ENCODE measurements at regions not wholly inside any gene's neighbourhood (a gene's known extent, or its start where the extent isn't known, plus 50 kb on each side); places are given as distances from the start of the nearest gene placed in this dataset.
"Not testable (repeated sequence)": the region's sequence is repeated elsewhere in the genome, so short reads cannot be mapped to it uniquely, and the experiment has no call there.

GRCh38 chr4:103499094-103499493 is 220.7 kb downstream of the TACR3 start:
- peak; percentile 7 for DNase-seq (ENCODE audit: low spot score)

- DNase-seq (ENCODE audit: low spot score) = peak; percentile 73
Measured at GRCh38 chr4:103498161-103499070, 221.4 kb downstream of the TACR3 start.

GRCh38 chr4:103497692-103498091 is 222.1 kb downstream of the TACR3 start:
- no peak for DNase-seq (ENCODE audit: low spot score)

- no peak for DNase-seq (ENCODE audit: low spot score)
Measured at GRCh38 chr4:103496800-103497199, 223.0 kb downstream of the TACR3 start.

- no peak for DNase-seq (ENCODE audit: low spot score)
Measured at GRCh38 chr4:103493450-103494159, 226.2 kb downstream of the TACR3 start.

GRCh38 chr4:103485296-103485695 is 234.5 kb downstream of the TACR3 start:
- not testable (repeated sequence) for DNase-seq (ENCODE audit: low spot score)

- no peak for DNase-seq (ENCODE audit: low spot score)
Measured at GRCh38 chr4:103484521-103484920, 235.3 kb downstream of the TACR3 start.

- DNase-seq (ENCODE audit: low spot score) = no peak
Measured at GRCh38 chr4:103482893-103483292, 236.9 kb downstream of the TACR3 start.

- DNase-seq (ENCODE audit: low spot score) = no peak
Measured at GRCh38 chr4:103482471-103482870, 237.3 kb downstream of the TACR3 start.

GRCh38 chr4:103478734-103479133 is 241.1 kb downstream of the TACR3 start:
- DNase-seq (ENCODE audit: low spot score) = no peak

- DNase-seq (ENCODE audit: low spot score) = no peak
Measured at GRCh38 chr4:103478210-103478609, 241.6 kb downstream of the TACR3 start.

- no peak for DNase-seq (ENCODE audit: low spot score)
Measured at GRCh38 chr4:103457566-103457965, 259.4 kb upstream of the CENPE start.

- DNase-seq (ENCODE audit: low spot score) = no peak
Measured at GRCh38 chr4:103451341-103451740, 253.2 kb upstream of the CENPE start.

- no peak for DNase-seq (ENCODE audit: low spot score)
Measured at GRCh38 chr4:103450693-103451092, 252.6 kb upstream of the CENPE start.

GRCh38 chr4:103449296-103450023 is 251.3 kb upstream of the CENPE start:
- no peak for DNase-seq (ENCODE audit: low spot score)

GRCh38 chr4:103445377-103445776 is 247.2 kb upstream of the CENPE start:
- no peak for DNase-seq (ENCODE audit: low spot score)

- no peak for DNase-seq (ENCODE audit: low spot score)
Measured at GRCh38 chr4:103443324-103443723, 245.2 kb upstream of the CENPE start.

GRCh38 chr4:103429283-103429682 is 231.1 kb upstream of the CENPE start:
- DNase-seq (ENCODE audit: low spot score) = peak; percentile 9

- DNase-seq (ENCODE audit: low spot score) = no peak
Measured at GRCh38 chr4:103425406-103425805, 227.3 kb upstream of the CENPE start.

- DNase-seq (ENCODE audit: low spot score) = no peak
Measured at GRCh38 chr4:103424853-103425252, 226.7 kb upstream of the CENPE start.

GRCh38 chr4:103423261-103423660 is 225.1 kb upstream of the CENPE start:
- DNase-seq (ENCODE audit: low spot score) = no peak

- DNase-seq (ENCODE audit: low spot score) = no peak
Measured at GRCh38 chr4:103422467-103423219, 224.5 kb upstream of the CENPE start.

All from activated CD4-positive, alpha-beta T cell treated with anti-CD3 and anti-CD28 coated beads, Interleukin-2, Interleukin-4, amounts not matched to agents 100 ng/mL and 50 ng/mL, durations not matched to agents 16 hours and 8 hours (primary cell).